SK-N-SH (cell line): ENCODE measurements at regions not wholly inside any gene's neighbourhood (a gene's known extent, or its start where the extent isn't known, plus 50 kb on each side); places are given as distances from the start of the nearest gene placed in this dataset.

ENCODE experiments used
- CTCF ChIA-PET: fragments of 300-600, 350-600 bp; formaldehyde crosslinking; extraction: SDS; loops from one replicate; lab custom pipeline; 2021; lab: Yijun Ruan, JAX
- POLR2A ChIA-PET: fragments of 350-600 bp; sonication (Branson Sonifier 250); formaldehyde crosslinking; extraction: SDS; loops from one replicate; lab custom pipeline; 2020; ENCODE audit warnings: antibody characterized with exemption, inconsistent platforms; lab: Yijun Ruan, JAX
- DNase-seq: peaks from one replicate; pipeline ENCODE4 v3.0.0; 2012
- H2AFZ ChIP-seq: fragments of 200-600 bp; sonication (generic); 2 replicates; pipeline ENCODE4 v1.8.1; 2016; ENCODE audit warnings: antibody characterized with exemption, mild to moderate bottlenecking, low read depth
- H3F3A ChIP-seq: fragments of 200-600 bp; sonication (generic); replicated peaks from 2 replicates; pipeline ENCODE3; 2016; ENCODE audit warnings: antibody characterized with exemption, mild to moderate bottlenecking; ENCODE audit not compliant: insufficient read depth
- H3K27ac ChIP-seq, 2 experiments: fragments of 200-500 bp in 1 of 2; fragments of 200-600 bp in 1 of 2; sonication (Bioruptor generic) in 1 of 2; sonication (generic), shearing (Covaris generic) in 1 of 2; 2 replicates each; pipeline versions ENCODE4 v1.5.1 to v1.6.1; 2014 to 2016; ENCODE audit warnings: low read depth in 2 of 2, inconsistent platforms in 1 of 2, low read length in 1 of 2, mild to moderate bottlenecking in 1 of 2, mixed read lengths in 1 of 2
- H3K27me3 ChIP-seq: fragments of 200-600 bp; sonication (generic), shearing (Covaris generic); 2 replicates; pipeline ENCODE4 v1.6.1; 2016; ENCODE audit warnings: mixed run types; ENCODE audit not compliant: insufficient read depth
- H3K36me3 ChIP-seq, 2 experiments: fragments of 200-500 bp in 1 of 2; fragments of 200-600 bp in 1 of 2; sonication (Bioruptor generic) in 1 of 2; sonication (generic) in 1 of 2; replicated peaks in 1 of 2; 2 replicates each; pipeline versions ENCODE3 to v1.5.1; 2014 to 2016; ENCODE audit warnings: low read length in 1 of 2, mild to moderate bottlenecking in 1 of 2; ENCODE audit not compliant: insufficient read depth in 2 of 2, control insufficient read depth in 1 of 2
- H3K4me1 ChIP-seq, 2 experiments: fragments of 200-500 bp in 1 of 2; fragments of 200-600 bp in 1 of 2; sonication (Bioruptor generic) in 1 of 2; sonication (generic), shearing (Covaris generic) in 1 of 2; 2 replicates each; pipeline versions ENCODE4 v1.5.1 to v1.6.1; 2014 to 2016; ENCODE audit warnings: low read depth in 1 of 2, low read length in 1 of 2, mixed run types in 1 of 2; ENCODE audit not compliant: insufficient read depth in 2 of 2, control insufficient read depth in 1 of 2
- H3K4me2 ChIP-seq: fragments of 200-600 bp; sonication (generic), shearing (Covaris generic); 2 replicates; pipeline ENCODE4 v1.6.1; 2017; ENCODE audit warnings: mixed run types
- H3K4me3 ChIP-seq, 2 experiments: fragments of 200-500 bp in 1 of 2; fragments of 200-600 bp in 1 of 2; sonication (Bioruptor generic) in 1 of 2; sonication (generic), shearing (Covaris generic) in 1 of 2; 2 replicates each; pipeline versions ENCODE4 v1.5.1 to v1.8.1; 2014 to 2016; ENCODE audit warnings: low read depth in 2 of 2, inconsistent platforms in 1 of 2, low read length in 1 of 2, mild to moderate bottlenecking in 1 of 2, mixed read lengths in 1 of 2, moderate library complexity in 1 of 2
- H3K79me2 ChIP-seq: fragments of 200-600 bp; sonication (generic); 2 replicates; pipeline ENCODE4 v1.8.1; 2017; ENCODE audit warnings: mild to moderate bottlenecking; ENCODE audit not compliant: insufficient read depth
- H3K9ac ChIP-seq: fragments of 200-600 bp; sonication (generic); 2 replicates; pipeline ENCODE4 v1.6.1; 2017; ENCODE audit warnings: mixed run types
- H3K9me2 ChIP-seq: fragments of 200-600 bp; sonication (generic); 2 replicates; pipeline ENCODE4 v1.6.1; 2017; ENCODE audit warnings: mixed run types
- H3K9me3 ChIP-seq: fragments of 200-600 bp; sonication (generic); 2 replicates; pipeline ENCODE4 v1.6.1; 2017; ENCODE audit warnings: mixed run types, mild to moderate bottlenecking, moderate library complexity
- H4K20me1 ChIP-seq: fragments of 200-600 bp; sonication (generic); 2 replicates; pipeline ENCODE4 v1.6.1; 2017; ENCODE audit warnings: mild to moderate bottlenecking, mixed run types; ENCODE audit not compliant: insufficient read depth
- CHD2 ChIP-seq: fragments of 150-350 bp; IDR thresholded peaks from 2 replicates; pipeline ENCODE4 v1.6.1; 2018; ENCODE audit warnings: low read length; ENCODE audit not compliant: partially characterized antibody
- ELF1 ChIP-seq: IDR thresholded peaks from 2 replicates; pipeline ENCODE4 v1.4.0; 2012
- EP300 ChIP-seq, 2 experiments: IDR thresholded peaks; 2 replicates each; pipeline versions ENCODE4 v1.4.0 to v1.6.1; 2012; ENCODE audit warnings: borderline replicate concordance in 1 of 2, low read depth in 1 of 2, low read length in 1 of 2
- EZH2phosphoT487 ChIP-seq: fragments of 200-600 bp; sonication (generic); IDR thresholded peaks from 2 replicates; pipeline ENCODE4 v1.6.1; 2017; ENCODE audit warnings: low read depth, mixed run types, mild to moderate bottlenecking, antibody characterized with exemption, moderate library complexity, borderline replicate concordance
- FOSL2 ChIP-seq: IDR thresholded peaks from 2 replicates; pipeline ENCODE4 v1.4.0; 2012; ENCODE audit warnings: low read depth, mild to moderate bottlenecking, moderate library complexity, borderline replicate concordance
- FOXJ3 ChIP-seq: sonication (generic); formaldehyde crosslinking; IDR thresholded peaks from 2 replicates; pipeline ENCODE4 v1.5.1; 2020; ENCODE audit warnings: mild to moderate bottlenecking, missing genetic modification reagents
- MAX ChIP-seq: IDR thresholded peaks from 2 replicates; pipeline ENCODE4 v1.4.0; 2012; ENCODE audit warnings: low read depth
- NFIC ChIP-seq: IDR thresholded peaks from 2 replicates; pipeline ENCODE4 v1.4.0; 2012; ENCODE audit warnings: borderline replicate concordance
- NRF1 ChIP-seq: IDR thresholded peaks from 2 replicates; pipeline ENCODE4 v1.6.1; 2012; ENCODE audit warnings: low read depth, mild to moderate bottlenecking, low read length
- POLR2AphosphoS5 ChIP-seq: IDR thresholded peaks from 2 replicates; pipeline ENCODE4 v1.6.1; 2012; ENCODE audit warnings: low read depth, low read length
- RFX5 ChIP-seq: IDR thresholded peaks from 2 replicates; pipeline ENCODE4 v1.6.1; 2012; ENCODE audit warnings: mild to moderate bottlenecking, improper control_type of control experiment, low read length
- TAF1 ChIP-seq: IDR thresholded peaks from 2 replicates; pipeline ENCODE4 v1.6.1; 2012; ENCODE audit warnings: low read depth, mild to moderate bottlenecking, low read length, moderate library complexity, borderline replicate concordance
- TEAD4 ChIP-seq: IDR thresholded peaks from 2 replicates; pipeline ENCODE4 v1.4.0; 2012; ENCODE audit warnings: mild to moderate bottlenecking, borderline replicate concordance; ENCODE audit not compliant: insufficient read depth
- WGBS: methylation state at CpG from one replicate; pipeline ENCODE4 v1.1.6; 2017; ENCODE audit warnings: low lambda C conversion rate; 5-methylcytosine and 5-hydroxymethylcytosine counted together
- TF ChIP-seq, protein P1 (sequence below): IDR thresholded peaks from 2 replicates; pipeline ENCODE4 v1.4.0; 2012; ENCODE audit warnings: low read depth, borderline replicate concordance
- TF ChIP-seq, protein P2 (sequence below): IDR thresholded peaks from 2 replicates; pipeline ENCODE4 v1.6.1; 2012; ENCODE audit warnings: mild to moderate bottlenecking, low read depth, low read length, moderate library complexity
- TF ChIP-seq, protein P3 (sequence below): IDR thresholded peaks from 2 replicates; pipeline ENCODE4; 2012

DNA sequence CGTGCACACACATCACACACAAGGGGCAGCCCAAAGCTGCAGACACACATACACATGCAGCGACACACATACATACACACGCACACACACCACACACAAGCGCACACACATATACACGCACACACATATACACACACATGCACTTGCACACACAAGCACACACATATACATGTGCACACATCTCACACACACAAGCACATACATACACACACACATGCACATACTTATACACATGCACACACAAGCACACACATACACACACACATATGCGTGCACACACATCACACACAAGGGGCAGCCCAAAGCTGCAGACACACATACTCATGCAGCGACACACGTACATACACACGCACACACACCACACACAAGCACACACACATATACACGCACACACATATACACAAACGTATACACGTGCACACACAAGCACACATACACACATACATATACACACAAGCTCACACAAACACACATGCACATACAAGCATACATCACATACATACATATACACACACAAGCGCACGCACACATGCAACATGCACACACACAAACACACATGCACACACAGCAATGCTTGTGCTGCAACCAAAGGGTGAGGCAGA is 178.8 kb upstream of the PFKP start:
- H2AFZ ChIP-seq, result no peak overlapping the region
- H3K9ac ChIP-seq, result no peak overlapping the region
- H3K27ac ChIP-seq, result no peak overlapping the region
- ChIA-PET POLR2A (no interaction called here), CTCF (interaction anchor here (1.3 kb wide), 1 partner anchor 40 kb away, joined by 6 read pairs; no protein-coding TSS in a partner anchor)
- no peak overlapping the region for H3K4me3 ChIP-seq
- H4K20me1 ChIP-seq, result no peaks in the 10 kb centered on the region
- no peak overlapping the region for H3K4me2 ChIP-seq
- peaks cover 41% of the 10 kb centered on the region for H3K27me3 ChIP-seq
- no peaks in the 10 kb centered on the region for H3K79me2 ChIP-seq
- H3F3A ChIP-seq, result no peaks in the 10 kb centered on the region
- H3K9me2 ChIP-seq, result no peaks in the 10 kb centered on the region
- H3K9me3 ChIP-seq, result no peaks in the 10 kb centered on the region
- TF ChIP-seq NRF1 (no peak), RFX5 (no peak), MAX (no peak), NFIC (no peak), TAF1 (no peak), FOXJ3 (CRISPR knock-in tag) (no peak), FOSL2 (no peak), ELF1 (no peak), CHD2 (no peak), POLR2AphosphoS5 (no peak), TEAD4 (no peak), EZH2phosphoT487 (no peak), EP300 (IDR thresholded peaks at IDR 0.05; ENCODE audit: borderline replicate concordance in 1 of 2, low read depth in 1 of 2, low read length in 1 of 2) (no peak)
- TF ChIP-seq, protein P1, sequence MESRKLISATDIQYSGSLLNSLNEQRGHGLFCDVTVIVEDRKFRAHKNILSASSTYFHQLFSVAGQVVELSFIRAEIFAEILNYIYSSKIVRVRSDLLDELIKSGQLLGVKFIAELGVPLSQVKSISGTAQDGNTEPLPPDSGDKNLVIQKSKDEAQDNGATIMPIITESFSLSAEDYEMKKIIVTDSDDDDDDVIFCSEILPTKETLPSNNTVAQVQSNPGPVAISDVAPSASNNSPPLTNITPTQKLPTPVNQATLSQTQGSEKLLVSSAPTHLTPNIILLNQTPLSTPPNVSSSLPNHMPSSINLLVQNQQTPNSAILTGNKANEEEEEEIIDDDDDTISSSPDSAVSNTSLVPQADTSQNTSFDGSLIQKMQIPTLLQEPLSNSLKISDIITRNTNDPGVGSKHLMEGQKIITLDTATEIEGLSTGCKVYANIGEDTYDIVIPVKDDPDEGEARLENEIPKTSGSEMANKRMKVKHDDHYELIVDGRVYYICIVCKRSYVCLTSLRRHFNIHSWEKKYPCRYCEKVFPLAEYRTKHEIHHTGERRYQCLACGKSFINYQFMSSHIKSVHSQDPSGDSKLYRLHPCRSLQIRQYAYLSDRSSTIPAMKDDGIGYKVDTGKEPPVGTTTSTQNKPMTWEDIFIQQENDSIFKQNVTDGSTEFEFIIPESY, result no peak
- TF ChIP-seq, protein P2, sequence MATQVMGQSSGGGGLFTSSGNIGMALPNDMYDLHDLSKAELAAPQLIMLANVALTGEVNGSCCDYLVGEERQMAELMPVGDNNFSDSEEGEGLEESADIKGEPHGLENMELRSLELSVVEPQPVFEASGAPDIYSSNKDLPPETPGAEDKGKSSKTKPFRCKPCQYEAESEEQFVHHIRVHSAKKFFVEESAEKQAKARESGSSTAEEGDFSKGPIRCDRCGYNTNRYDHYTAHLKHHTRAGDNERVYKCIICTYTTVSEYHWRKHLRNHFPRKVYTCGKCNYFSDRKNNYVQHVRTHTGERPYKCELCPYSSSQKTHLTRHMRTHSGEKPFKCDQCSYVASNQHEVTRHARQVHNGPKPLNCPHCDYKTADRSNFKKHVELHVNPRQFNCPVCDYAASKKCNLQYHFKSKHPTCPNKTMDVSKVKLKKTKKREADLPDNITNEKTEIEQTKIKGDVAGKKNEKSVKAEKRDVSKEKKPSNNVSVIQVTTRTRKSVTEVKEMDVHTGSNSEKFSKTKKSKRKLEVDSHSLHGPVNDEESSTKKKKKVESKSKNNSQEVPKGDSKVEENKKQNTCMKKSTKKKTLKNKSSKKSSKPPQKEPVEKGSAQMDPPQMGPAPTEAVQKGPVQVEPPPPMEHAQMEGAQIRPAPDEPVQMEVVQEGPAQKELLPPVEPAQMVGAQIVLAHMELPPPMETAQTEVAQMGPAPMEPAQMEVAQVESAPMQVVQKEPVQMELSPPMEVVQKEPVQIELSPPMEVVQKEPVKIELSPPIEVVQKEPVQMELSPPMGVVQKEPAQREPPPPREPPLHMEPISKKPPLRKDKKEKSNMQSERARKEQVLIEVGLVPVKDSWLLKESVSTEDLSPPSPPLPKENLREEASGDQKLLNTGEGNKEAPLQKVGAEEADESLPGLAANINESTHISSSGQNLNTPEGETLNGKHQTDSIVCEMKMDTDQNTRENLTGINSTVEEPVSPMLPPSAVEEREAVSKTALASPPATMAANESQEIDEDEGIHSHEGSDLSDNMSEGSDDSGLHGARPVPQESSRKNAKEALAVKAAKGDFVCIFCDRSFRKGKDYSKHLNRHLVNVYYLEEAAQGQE, result no peak
- TF ChIP-seq, protein P3, sequence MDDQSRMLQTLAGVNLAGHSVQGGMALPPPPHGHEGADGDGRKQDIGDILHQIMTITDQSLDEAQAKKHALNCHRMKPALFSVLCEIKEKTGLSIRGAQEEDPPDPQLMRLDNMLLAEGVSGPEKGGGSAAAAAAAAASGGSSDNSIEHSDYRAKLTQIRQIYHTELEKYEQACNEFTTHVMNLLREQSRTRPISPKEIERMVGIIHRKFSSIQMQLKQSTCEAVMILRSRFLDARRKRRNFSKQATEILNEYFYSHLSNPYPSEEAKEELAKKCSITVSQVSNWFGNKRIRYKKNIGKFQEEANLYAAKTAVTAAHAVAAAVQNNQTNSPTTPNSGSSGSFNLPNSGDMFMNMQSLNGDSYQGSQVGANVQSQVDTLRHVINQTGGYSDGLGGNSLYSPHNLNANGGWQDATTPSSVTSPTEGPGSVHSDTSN, result no peak
- peaks cover 0 to 4% of the 10 kb centered on the region in 2 experiments; a peak in 1 of 4 replicates for H3K4me1 ChIP-seq
- H3K36me3 ChIP-seq, result no peaks in the 10 kb centered on the region
- 79% methylated on average over 14 of the region's 14 CpGs for WGBS
- DNase-seq, result no peak
